GM19468 (cell line): ENCODE measurements at regions not wholly inside any gene's neighbourhood (a gene's known extent, or its start where the extent isn't known, plus 50 kb on each side); places are given as distances from the start of the nearest gene placed in this dataset.
"Not testable (repeated sequence)": the region's sequence is repeated elsewhere in the genome, so short reads cannot be mapped to it uniquely, and the experiment has no call there.

Experiments used
- ATAC-seq: cut with Tn5 transposase; IDR thresholded peaks from one replicate; pipeline ENCODE4 v1.9.1; 2021; ENCODE audit warnings: mild to moderate bottlenecking, moderate library complexity, moderate number of reproducible peaks; ENCODE audit not compliant: unreplicated experiment; ENCODE audit errors: extremely low read depth

DNA sequence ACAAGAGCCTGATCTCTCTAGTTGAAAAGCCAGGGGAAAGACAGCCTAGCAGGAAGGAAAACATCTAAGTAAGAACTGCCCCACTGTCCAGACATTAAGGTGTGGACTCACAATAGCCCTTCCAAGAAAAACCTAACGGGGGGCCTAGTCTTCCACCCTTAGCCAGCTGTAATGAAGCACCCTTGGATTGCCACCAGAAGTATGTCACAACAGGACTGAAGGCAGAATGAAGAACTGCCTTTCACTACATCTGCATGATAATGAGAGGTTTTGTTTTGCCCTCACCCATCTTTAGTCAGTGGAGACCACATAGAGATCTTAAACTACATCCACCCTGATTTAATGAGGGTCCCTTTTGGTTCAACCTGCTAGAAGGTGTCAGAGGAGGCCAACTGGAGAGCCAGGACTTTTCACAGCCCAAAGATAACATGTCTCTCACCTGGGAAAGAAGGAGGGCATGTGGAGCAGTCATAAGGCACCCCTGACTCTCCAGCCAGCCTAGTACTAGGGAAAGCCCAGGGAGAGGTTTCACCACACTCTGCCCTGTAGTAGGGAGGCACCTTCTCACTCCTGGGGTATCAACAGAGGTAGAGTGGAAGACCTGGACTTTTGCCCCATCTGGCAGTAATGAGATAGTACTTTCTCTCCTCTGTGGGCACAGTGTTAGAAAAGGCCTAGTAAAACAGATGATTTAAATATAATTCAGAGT lies 1017.4 kb upstream of the MANEA start:
- ATAC-seq, result no peak

GRCh38 chr6:94557207-94557606 lies 1020.1 kb upstream of the MANEA start:
- not testable (repeated sequence) for ATAC-seq

GRCh38 chr6:94548201-94548600 lies 1029.1 kb upstream of the MANEA start:
- no peak for ATAC-seq

- no peak for ATAC-seq
Measured at GRCh38 chr6:94535798-94536197, 1041.5 kb upstream of the MANEA start.

DNA sequence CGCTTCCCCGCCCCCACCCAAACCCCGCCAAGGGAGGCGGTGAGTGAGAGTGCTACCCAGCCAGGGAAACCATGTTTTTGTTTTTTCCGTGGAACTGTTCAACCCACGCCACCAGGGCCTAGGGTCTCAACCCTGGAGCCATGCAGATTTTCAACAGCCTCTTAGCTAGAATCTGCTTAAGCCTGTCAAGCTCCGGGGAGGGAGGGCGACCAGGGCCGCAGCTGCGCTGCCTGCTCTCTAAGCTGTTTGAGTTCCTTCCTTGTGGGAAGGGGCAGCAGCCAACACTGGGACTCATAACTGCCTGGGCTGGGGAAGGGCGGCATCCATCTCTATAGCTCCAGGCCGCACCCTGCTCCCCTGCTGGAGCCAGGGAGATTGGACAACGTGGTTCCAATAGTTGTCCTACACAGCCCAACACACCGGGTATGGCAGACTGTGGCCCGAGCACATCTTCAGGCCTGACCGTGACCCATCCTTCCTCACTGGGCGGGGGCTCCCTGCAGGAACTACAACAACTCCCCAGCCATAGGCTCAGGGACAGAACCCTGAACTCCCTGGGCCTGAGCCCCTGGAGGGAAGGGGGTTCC lies 1065.7 kb upstream of the MANEA start:
- no peak for ATAC-seq

DNA sequence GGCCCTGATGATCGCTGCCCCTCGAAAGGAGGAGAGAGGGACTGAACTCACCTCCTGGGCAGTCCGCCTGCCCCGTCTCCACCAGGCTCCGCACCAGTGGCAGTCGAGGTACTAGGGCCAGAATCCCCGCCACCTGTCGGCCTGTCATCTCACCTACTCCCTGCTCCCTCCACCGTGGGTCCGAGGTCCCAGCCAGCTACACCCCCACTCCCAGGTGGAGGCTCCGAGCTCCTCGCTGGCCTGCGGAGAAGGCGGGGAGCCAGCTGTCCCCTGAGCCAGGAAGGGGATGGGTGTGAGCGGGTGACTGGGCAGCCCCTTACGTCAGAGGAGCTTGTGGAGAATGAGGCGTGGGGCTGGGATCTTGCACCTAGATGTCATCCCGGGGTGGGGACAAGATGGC lies 1066.5 kb upstream of the MANEA start:
- no peak for ATAC-seq

DNA sequence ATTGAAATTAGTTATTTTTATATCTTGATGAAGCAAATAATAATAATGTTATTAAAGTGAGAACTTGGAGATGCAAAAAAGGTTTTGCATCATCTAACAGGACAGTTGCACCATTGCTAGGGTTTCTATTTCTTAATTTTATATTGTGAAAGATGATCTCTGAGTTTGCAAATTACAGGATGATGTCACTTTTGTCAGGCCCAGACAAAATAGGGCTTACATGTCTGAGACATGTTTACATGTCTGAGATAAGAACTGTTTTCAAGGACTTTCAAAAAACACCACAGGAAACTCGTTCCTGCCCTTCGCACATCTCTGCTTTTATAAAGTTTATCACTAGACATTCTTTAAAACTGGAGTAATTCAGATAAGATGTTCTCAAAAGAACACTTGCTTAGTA lies 1075.8 kb upstream of the MANEA start:
- no peak for ATAC-seq

- no peak for ATAC-seq
Measured at GRCh38 chr6:94498099-94498498, 1078.7 kb upstream of the EPHA7 start.

GRCh38 chr6:94494500-94494899 lies 1075.1 kb upstream of the EPHA7 start:
- ATAC-seq, result no peak

GRCh38 chr6:94487371-94487770 lies 1068.0 kb upstream of the EPHA7 start:
- ATAC-seq, result no peak

GRCh38 chr6:94478133-94479005 lies 1059.0 kb upstream of the EPHA7 start:
- no peak for ATAC-seq

DNA sequence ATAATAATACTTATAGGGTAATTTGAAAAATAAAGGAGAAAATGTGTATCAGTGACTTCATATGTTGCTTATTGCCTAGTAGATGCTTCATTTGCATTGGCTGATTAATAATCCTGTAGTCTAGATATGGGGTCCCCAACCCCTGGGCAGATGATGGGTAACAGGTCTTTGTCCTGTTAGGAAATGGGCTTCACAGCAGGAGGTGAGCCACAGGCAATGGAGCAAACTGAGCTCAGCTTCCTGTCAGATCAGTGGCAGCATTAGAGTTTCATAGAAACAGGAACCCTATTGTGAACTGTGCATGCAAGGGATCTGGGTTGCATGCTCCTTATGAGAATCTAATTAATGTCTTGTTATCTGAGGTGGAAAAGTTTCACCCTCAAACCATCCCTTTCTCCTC lies 1049.5 kb upstream of the EPHA7 start:
- ATAC-seq, result no peak

DNA sequence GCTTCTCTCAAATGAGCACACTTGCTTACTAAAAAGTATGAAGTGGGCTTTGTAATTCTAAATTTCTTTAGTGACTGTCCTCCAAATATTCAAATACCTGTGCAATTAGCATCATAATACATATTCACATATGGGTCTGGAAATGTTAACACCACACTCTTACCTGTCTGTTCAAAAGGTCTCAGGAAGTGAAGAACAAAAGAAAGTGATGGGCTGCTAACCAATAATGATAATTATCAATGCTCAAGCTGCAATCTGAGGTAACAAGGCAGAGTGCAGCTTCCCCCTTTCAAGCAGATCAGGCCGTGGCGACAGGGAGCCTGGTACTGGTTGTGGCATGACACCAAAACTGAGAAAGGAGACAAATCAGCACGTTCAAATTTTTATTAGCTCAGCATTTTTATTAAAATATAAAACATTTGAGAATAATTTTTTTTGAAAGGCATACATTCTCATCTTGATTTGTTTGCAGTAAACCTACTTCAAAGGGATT lies 1044.7 kb upstream of the EPHA7 start:
- no peak for ATAC-seq

DNA sequence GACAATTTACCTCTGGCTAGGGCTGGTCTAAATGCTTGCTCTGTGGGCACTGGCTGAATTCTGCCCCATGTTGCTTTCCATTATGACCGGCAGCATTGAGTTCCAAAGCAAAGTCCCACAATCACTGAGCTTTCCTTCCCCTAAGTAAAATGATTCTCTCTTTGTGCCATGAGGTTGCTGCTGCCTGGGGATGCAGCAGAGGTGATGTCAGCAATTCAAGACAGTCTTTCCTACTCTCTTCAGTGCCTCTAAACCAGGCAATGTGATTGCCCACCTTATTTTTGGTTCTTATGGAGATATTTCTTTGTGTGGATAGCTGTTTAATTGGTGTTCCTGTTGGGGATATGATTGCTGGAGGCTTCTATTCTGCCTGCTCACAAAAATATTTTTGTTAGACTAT lies 1043.9 kb upstream of the EPHA7 start:
- ATAC-seq, result no peak

DNA sequence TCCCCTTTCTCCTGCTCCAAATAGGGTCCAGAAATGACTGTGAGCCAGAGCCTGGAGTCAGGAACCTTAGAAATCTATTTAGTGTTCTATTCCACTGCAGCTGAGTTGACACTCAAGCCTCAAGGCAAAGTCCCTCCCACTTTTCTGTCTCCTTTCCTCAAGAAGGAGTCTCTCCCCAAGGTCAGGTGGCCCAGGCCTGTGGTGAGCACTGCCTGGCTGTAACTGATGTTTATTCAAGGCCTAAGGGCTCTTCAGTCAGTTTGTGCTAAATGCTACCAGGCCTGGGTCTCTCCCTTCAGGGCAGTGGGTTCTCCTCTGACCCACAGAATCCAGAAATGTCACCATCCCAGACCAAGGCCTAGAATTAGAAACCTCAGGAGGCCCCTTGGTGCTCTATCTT lies 1042.9 kb upstream of the EPHA7 start:
- no peak for ATAC-seq

- ATAC-seq, result no peak
Measured at GRCh38 chr6:94456266-94456665, 1036.9 kb upstream of the EPHA7 start.

DNA sequence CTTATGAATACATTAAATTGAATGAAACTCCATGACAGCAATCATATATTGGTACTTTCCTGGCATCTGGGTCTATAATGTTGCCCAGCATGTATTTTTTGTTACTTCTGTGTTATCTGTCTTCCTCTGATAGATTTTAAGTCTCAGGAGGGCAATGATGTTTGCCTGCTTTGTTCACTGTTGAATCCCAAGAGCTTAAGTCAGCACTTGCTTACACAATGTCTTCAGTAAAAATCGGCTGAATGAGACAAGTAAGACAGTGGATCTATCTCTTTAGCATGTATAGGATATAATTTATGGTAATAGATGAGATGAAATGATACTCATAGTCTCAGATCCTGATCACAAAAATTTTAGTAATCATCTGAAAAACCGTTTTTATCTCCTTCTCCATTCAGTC lies 1034.9 kb upstream of the EPHA7 start:
- ATAC-seq, result no peak

- ATAC-seq, result no peak
Measured at GRCh38 chr6:94446120-94446519, 1026.8 kb upstream of the EPHA7 start.

GRCh38 chr6:94443701-94444100 lies 1024.3 kb upstream of the EPHA7 start:
- no peak for ATAC-seq

DNA sequence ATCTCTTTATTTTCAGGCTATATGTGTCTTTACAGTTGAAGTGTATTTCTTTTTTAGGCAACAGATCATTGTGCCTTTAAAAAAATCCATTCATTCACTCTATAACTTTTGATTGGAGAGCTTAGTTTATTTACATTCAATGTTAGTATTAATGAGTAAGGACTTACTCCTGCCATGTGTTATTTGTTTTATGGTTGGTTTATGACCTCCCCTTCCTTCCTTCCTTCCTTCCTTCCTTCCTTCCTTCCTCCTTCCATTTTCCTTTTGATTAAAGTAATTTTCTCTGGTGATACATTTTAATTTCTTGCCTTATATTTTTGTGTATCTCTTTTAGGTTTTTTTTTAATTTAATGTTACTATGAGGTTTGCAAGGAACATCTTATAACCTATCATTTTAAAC lies 1005.3 kb upstream of the EPHA7 start:
- no peak for ATAC-seq

DNA sequence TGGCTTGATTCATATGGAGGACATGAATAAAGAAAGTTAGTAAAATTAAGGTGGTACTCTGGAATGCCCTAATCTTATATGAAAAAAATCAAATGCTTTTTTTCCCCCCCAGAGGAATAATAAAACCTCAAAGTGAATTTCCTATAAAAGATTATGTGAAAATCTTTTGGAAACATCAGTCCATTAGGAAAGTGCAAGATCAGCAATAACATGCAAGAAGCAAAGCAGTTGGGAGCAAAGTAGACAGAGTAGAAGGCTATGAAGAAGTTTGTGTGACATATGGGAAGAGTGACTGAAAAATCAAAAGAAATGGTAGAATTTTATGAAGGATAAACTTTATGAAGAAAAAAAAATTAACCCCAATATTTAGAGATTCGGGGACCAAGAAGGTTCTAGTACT lies 998.0 kb upstream of the EPHA7 start:
- ATAC-seq, result no peak
